ENCODE measurements at regions not wholly inside any gene's neighbourhood (a gene's known extent, or its start where the extent isn't known, plus 50 kb on each side); places are given as distances from the start of the nearest gene placed in this dataset.
"Not testable (repeated sequence)": the region's sequence is repeated elsewhere in the genome, so short reads cannot be mapped to it uniquely, and the experiment has no call there.

GRCh38 chr10:45056806-45057205, 56.1 kb downstream of the ZNF22 start:
- not testable (repeated sequence) for DNase-seq (ENCODE audit: low spot score)

- DNase-seq (ENCODE audit: low spot score), result no peak
Observed at GRCh38 chr10:45058580-45058979, 57.9 kb downstream of the ZNF22 start.

GRCh38 chr10:45058992-45059561, 58.4 kb downstream of the ZNF22 start:
- no peak for DNase-seq (ENCODE audit: low spot score)

GRCh38 chr10:45059632-45060031, 58.9 kb downstream of the ZNF22 start:
- no peak for DNase-seq (ENCODE audit: low spot score)

GRCh38 chr10:45061982-45062381, 61.3 kb downstream of the ZNF22 start:
- no peak for DNase-seq (ENCODE audit: low spot score)

- no peak for DNase-seq (ENCODE audit: low spot score)
Observed at GRCh38 chr10:45063591-45064231, 63.0 kb downstream of the ZNF22 start.

GRCh38 chr10:45064998-45065397, 64.3 kb downstream of the ZNF22 start:
- no peak for DNase-seq (ENCODE audit: low spot score)

GRCh38 chr10:45071043-45071813, 70.5 kb downstream of the ZNF22 start:
- DNase-seq (ENCODE audit: low spot score), result no peak

GRCh38 chr10:45075216-45075615, 74.5 kb downstream of the ZNF22 start:
- DNase-seq (ENCODE audit: low spot score), result no peak

GRCh38 chr10:45075826-45076380, 75.2 kb downstream of the ZNF22 start:
- no peak for DNase-seq (ENCODE audit: low spot score)

GRCh38 chr10:45076891-45077290, 76.2 kb downstream of the ZNF22 start:
- no peak for DNase-seq (ENCODE audit: low spot score)

- no peak for DNase-seq (ENCODE audit: low spot score)
Observed at GRCh38 chr10:45080331-45080730, 79.6 kb downstream of the ZNF22 start.

GRCh38 chr10:45082176-45082575, 81.5 kb downstream of the ZNF22 start:
- DNase-seq (ENCODE audit: low spot score), result no peak

GRCh38 chr10:45091968-45092367, 91.2 kb downstream of the ZNF22 start:
- DNase-seq (ENCODE audit: low spot score), result no peak

- no peak for DNase-seq (ENCODE audit: low spot score)
Observed at GRCh38 chr10:45093945-45094344, 93.2 kb downstream of the ZNF22 start.

GRCh38 chr10:45095286-45095685, 94.6 kb downstream of the ZNF22 start:
- no peak for DNase-seq (ENCODE audit: low spot score)

GRCh38 chr10:45096001-45096400, 95.3 kb downstream of the ZNF22 start:
- DNase-seq (ENCODE audit: low spot score), result no peak

GRCh38 chr10:45100429-45100828, 99.7 kb downstream of the ZNF22 start:
- no peak for DNase-seq (ENCODE audit: low spot score)

- no peak for DNase-seq (ENCODE audit: low spot score)
Observed at GRCh38 chr10:45104674-45105073, 104.0 kb downstream of the ZNF22 start.

GRCh38 chr10:45105309-45105708, 104.6 kb downstream of the ZNF22 start:
- DNase-seq (ENCODE audit: low spot score), result not testable (repeated sequence)

- DNase-seq (ENCODE audit: low spot score), result no peak
Observed at GRCh38 chr10:45106236-45106856, 105.6 kb downstream of the ZNF22 start.

GRCh38 chr10:45111509-45111908, 110.8 kb downstream of the ZNF22 start:
- no peak for DNase-seq (ENCODE audit: low spot score)

Data from ureter (tissue), 1 donor.